Psoas muscle (tissue), 7 donors: ENCODE measurements at regions not wholly inside any gene's neighbourhood (a gene's known extent, or its start where the extent isn't known, plus 50 kb on each side); places are given as distances from the start of the nearest gene placed in this dataset.

Source experiments
- ATAC-seq, 4 donors: fragments of 200-7000 bp; cut with Tn5 transposase; one replicate each; pipeline ENCODE4 v1.9.1; 2020; ENCODE audit warnings: moderate library complexity in 3 of 4, mild to moderate bottlenecking in 2 of 4
- DNase-seq, 2 donors: peaks; one replicate each; pipeline ENCODE4 v3.0.0-alpha.2; 2020
- H3K27ac ChIP-seq: fragments of 200-600 bp; one replicate; pipeline ENCODE4 v1.8.0; 2022
- H3K27me3 ChIP-seq, 3 donors: fragments of 200-600 bp in 1 of 3; one replicate each; pipeline versions ENCODE4 v1.6.1 to v1.8.0; 2013 to 2022; ENCODE audit warnings: low read length in 2 of 3, mild to moderate bottlenecking in 2 of 3, moderate library complexity in 1 of 3; ENCODE audit not compliant: insufficient read depth in 3 of 3
- H3K36me3 ChIP-seq, 2 donors: fragments of 200-600 bp in 1 of 2; one replicate each; pipeline versions ENCODE4 v1.6.1 to v1.8.0; 2013 to 2022; ENCODE audit warnings: low read depth in 1 of 2, mild to moderate bottlenecking in 1 of 2, moderate library complexity in 1 of 2; ENCODE audit not compliant: insufficient read depth in 1 of 2
- H3K4me1 ChIP-seq: fragments of 200-600 bp; one replicate; pipeline ENCODE4 v1.8.0; 2022
- H3K4me3 ChIP-seq: fragments of 200-600 bp; one replicate; pipeline ENCODE4 v1.8.0; 2022; ENCODE audit warnings: mild to moderate bottlenecking
- H3K9me3 ChIP-seq: fragments of 200-600 bp; one replicate; pipeline ENCODE4 v1.8.0; 2022
- WGBS, 3 donors: extraction: QIAGEN DNeasy Blood & Tissue Kit; methylation state at CpG; one replicate each; pipeline versions ENCODE4 v1.1.6 to v1.1.7; 2013; 5-methylcytosine and 5-hydroxymethylcytosine counted together
- intact Hi-C, 2 donors: fragments of 100-400 bp; cut with DNase I; formaldehyde crosslinking; loops; one replicate each; pipeline versions ENCODE4 v1.11.0 to v1.14.2; 2022
- TF ChIP-seq, protein P1 (sequence below): fragments of 200-600 bp; IDR thresholded peaks from one replicate; pipeline ENCODE4 v1.8.0; 2022; ENCODE audit warnings: antibody characterized with exemption
- donor health status: healthy with polysubstance abuse.
- donor health status: DM: no; HTN: no; CAD: no; lungs with moderate emphysema.
- donor health status: Bipolar disorder and iron deficiency.
- donor health status: healthy.
- donor health status: DM: yes; HTN: yes; CAD: no.
- donor health status: DM: no; HTN: no; CAD: no.
- donor health status: DM: yes; HTN: yes; CAD: no.

DNA sequence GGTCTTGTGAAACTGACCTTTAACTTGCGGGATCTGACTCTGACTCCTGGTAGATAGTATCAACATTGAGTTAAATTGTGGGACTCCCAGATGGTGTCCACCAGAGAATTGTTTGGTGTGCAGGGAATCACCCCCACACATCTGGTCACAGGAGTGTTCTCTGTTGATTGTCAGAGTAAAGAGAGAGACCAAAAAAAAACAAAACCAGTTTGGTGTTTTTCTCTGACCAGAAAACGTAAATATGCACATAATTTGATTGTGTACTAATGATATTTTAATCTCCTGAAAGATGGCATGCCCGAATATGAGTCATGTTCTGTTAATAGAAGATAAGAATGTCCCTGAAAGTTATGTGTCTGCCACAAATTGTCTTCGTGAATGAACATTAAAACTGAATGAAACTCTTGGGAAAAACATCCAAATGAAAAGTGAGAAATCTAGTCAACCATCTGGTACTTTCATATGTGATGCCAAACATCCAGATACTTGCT lies 118.5 kb upstream of the GPC6 start:
- Histone ChIP-seq H3K27me3 (no peaks in the 10 kb centered on the region), H3K36me3 (no peaks in the 10 kb centered on the region), H3K27ac (no peak overlapping the region), H3K4me3 (no peak overlapping the region), H3K4me1 (no peaks in the 10 kb centered on the region), H3K9me3 (no peaks in the 10 kb centered on the region)
- intact Hi-C loops, result no loop called here
- ATAC-seq (no peak), DNase-seq (no peak)
- WGBS, 3 donors, result 34 to 50% (median 41%) methylated on average over 4 of the region's 4 CpGs
- TF ChIP-seq, protein P1, sequence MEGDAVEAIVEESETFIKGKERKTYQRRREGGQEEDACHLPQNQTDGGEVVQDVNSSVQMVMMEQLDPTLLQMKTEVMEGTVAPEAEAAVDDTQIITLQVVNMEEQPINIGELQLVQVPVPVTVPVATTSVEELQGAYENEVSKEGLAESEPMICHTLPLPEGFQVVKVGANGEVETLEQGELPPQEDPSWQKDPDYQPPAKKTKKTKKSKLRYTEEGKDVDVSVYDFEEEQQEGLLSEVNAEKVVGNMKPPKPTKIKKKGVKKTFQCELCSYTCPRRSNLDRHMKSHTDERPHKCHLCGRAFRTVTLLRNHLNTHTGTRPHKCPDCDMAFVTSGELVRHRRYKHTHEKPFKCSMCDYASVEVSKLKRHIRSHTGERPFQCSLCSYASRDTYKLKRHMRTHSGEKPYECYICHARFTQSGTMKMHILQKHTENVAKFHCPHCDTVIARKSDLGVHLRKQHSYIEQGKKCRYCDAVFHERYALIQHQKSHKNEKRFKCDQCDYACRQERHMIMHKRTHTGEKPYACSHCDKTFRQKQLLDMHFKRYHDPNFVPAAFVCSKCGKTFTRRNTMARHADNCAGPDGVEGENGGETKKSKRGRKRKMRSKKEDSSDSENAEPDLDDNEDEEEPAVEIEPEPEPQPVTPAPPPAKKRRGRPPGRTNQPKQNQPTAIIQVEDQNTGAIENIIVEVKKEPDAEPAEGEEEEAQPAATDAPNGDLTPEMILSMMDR, result no peak

DNA sequence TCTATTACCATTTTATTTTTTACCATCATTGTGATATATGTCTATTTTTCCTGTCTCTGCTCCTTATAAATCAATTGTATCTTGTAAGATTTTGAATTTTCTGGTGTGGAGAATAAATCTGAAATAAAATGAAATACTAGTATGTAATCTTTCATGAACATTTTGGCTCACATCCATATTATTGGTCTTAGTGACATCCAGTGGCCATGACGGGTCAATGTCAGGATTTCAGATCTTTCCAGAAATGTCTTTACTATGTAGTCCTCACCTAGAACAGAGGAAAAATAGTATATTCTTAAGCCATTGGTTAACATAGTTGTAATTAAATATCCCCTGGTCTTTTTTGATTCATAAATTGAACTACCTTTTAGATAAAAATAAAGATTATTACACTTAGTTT lies 109.8 kb upstream of the GPC6 start:
- Histone ChIP-seq H3K9me3 (no peaks in the 10 kb centered on the region), H3K27me3 (no peaks in the 10 kb centered on the region), H3K4me1 (no peaks in the 10 kb centered on the region), H3K27ac (no peak overlapping the region), H3K36me3 (no peaks in the 10 kb centered on the region), H3K4me3 (no peak overlapping the region)
- ATAC-seq (no peak), DNase-seq (no peak)
- WGBS, 3 donors, result 56 to 66% (median 57%) methylated on average over 1 of the region's 1 CpG
- TF ChIP-seq, protein P1, result no peak
- intact Hi-C loops, result no loop called here

- intact Hi-C loops, result no loop called here
- WGBS, 3 donors, result 15 to 26% (median 18%) methylated on average over 3 of the region's 3 CpGs
Observed at GRCh38 chr13:93118081-93118615, 108.5 kb upstream of the GPC6 start.

DNA sequence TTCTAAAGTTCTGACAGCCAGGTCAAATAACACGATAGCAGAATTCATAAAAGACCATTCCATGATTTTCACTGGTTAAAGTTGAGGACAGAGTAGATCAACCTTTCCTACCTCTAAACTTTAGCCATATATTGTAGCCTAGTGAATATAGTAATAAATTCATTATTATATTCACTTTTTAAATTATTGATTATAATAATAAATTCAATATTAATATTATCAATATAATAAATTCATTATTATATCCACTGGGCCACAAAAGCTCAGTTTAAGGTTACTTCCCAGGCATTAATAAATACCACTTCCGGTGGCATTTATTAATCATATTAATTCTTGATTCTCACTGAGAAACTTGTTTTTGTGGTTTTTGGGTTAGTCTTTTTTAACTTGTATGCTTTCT lies 85.7 kb upstream of the GPC6 start:
- Histone ChIP-seq H3K27me3 (no peaks in the 10 kb centered on the region), H3K36me3 (no peaks in the 10 kb centered on the region), H3K9me3 (no peaks in the 10 kb centered on the region), H3K4me3 (no peak overlapping the region), H3K4me1 (no peaks in the 10 kb centered on the region), H3K27ac (no peak overlapping the region)
- TF ChIP-seq, protein P1, result no peak
- 85 to 90% (median 87%) methylated on average over 2 of the region's 2 CpGs for WGBS, 3 donors
- intact Hi-C loops, result no loop called here
- no peak for DNase-seq
- ATAC-seq, result no peak

More at GRCh38 chr13:93118081-93118615, 108.5 kb upstream of the GPC6 start:
- TF ChIP-seq, protein P1, result no peak
- DNase-seq (no peak), ATAC-seq (no peak)
- H3K27me3 ChIP-seq, result no peaks in the 10 kb centered on the region
- no peaks in the 10 kb centered on the region for H3K36me3 ChIP-seq
- no peak overlapping the region for H3K27ac ChIP-seq
- no peak overlapping the region for H3K4me3 ChIP-seq
- H3K9me3 ChIP-seq, result no peaks in the 10 kb centered on the region
- no peaks in the 10 kb centered on the region for H3K4me1 ChIP-seq

- DNase-seq, result no peak
- H3K27me3 ChIP-seq, result no peaks in the 10 kb centered on the region
- intact Hi-C loops, result no loop called here
- WGBS, 3 donors, result 61 to 76% (median 62%) methylated on average over 4 of the region's 4 CpGs
- ATAC-seq, result no peak
- H3K4me3 ChIP-seq, result no peak overlapping the region
- TF ChIP-seq, protein P1, result no peak
- no peaks in the 10 kb centered on the region for H3K9me3 ChIP-seq
- H3K27ac ChIP-seq, result no peak overlapping the region
- no peaks in the 10 kb centered on the region for H3K36me3 ChIP-seq
- no peaks in the 10 kb centered on the region for H3K4me1 ChIP-seq
Observed at GRCh38 chr13:93144031-93144430, 82.6 kb upstream of the GPC6 start.
